ENCODE measurements at regions not wholly inside any gene's neighbourhood (a gene's known extent, or its start where the extent isn't known, plus 50 kb on each side); places are given as distances from the start of the nearest gene placed in this dataset.
"Not testable (repeated sequence)": the region's sequence is repeated elsewhere in the genome, so short reads cannot be mapped to it uniquely, and the experiment has no call there.

GRCh38 chr1:194069831-194070218, 883.4 kb upstream of the B3GALT2 start:
- FAIRE-seq (no peak), DNase-seq (ENCODE audit: insufficient read length, low spot score) (no peak)
- TF ChIP-seq SPI1 (IDR thresholded peaks at IDR 0.05; ENCODE audit: low read depth, low read length) (no peak), PAX5 (IDR thresholded peaks at IDR 0.05; ENCODE audit: insufficient read depth, low read length, severe bottlenecking) (no peak), POLR2A (IDR thresholded peaks at IDR 0.05; ENCODE audit: low read depth, low read length) (no peak), POLR2AphosphoS5 (IDR thresholded peaks at IDR 0.05; ENCODE audit: low read depth, low read length) (no peak), POU2F2 (IDR thresholded peaks at IDR 0.05; ENCODE audit: low read depth, low read length) (no peak), TAF1 (IDR thresholded peaks at IDR 0.05; ENCODE audit: low read depth, low read length) (no peak)

DNA sequence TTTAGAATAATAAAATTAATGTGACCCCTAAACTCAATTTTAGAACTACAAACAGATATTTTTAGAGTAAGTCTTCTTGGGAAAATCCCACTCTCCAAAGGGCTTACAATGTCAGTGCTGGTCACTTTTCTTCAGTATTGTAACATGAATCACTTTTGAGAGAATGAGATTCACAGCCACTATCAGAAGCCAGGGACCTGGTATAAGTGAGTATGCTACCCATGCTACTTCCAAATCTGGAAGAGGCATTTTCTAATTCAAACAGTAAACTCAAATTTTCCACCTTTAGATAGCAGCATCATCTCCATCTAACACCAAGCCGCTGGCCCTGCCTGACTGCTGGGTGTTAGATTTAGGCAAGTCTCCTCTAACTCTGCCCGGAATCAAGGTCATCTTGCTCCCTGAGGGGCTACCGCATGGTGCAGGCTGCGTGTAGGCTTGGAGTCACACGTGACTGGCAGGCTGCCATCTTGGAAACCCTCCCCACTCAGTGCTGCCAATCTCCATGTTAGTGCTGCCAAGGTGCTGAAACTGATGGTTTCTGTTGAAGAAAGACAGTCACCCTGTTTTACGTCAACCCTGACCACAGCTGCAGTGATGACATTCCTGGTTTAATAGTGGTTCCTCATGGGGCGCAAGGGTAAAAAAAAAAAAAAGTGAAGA, 882.9 kb upstream of the B3GALT2 start:
- DNase-seq (ENCODE audit: insufficient read length, low spot score): no peak
- no peak for TF ChIP-seq POU2F2 (IDR thresholded peaks at IDR 0.05; ENCODE audit: low read depth, low read length)
- TF ChIP-seq POLR2A (IDR thresholded peaks at IDR 0.05; ENCODE audit: low read depth, low read length): no peak
- TF ChIP-seq POLR2AphosphoS5 (IDR thresholded peaks at IDR 0.05; ENCODE audit: low read depth, low read length): no peak
- no peak for TF ChIP-seq TAF1 (IDR thresholded peaks at IDR 0.05; ENCODE audit: low read depth, low read length)
- TF ChIP-seq PAX5 (IDR thresholded peaks at IDR 0.05; ENCODE audit: insufficient read depth, low read length, severe bottlenecking): no peak
- TF ChIP-seq SPI1 (IDR thresholded peaks at IDR 0.05; ENCODE audit: low read depth, low read length): no peak
- no peak for FAIRE-seq

DNA sequence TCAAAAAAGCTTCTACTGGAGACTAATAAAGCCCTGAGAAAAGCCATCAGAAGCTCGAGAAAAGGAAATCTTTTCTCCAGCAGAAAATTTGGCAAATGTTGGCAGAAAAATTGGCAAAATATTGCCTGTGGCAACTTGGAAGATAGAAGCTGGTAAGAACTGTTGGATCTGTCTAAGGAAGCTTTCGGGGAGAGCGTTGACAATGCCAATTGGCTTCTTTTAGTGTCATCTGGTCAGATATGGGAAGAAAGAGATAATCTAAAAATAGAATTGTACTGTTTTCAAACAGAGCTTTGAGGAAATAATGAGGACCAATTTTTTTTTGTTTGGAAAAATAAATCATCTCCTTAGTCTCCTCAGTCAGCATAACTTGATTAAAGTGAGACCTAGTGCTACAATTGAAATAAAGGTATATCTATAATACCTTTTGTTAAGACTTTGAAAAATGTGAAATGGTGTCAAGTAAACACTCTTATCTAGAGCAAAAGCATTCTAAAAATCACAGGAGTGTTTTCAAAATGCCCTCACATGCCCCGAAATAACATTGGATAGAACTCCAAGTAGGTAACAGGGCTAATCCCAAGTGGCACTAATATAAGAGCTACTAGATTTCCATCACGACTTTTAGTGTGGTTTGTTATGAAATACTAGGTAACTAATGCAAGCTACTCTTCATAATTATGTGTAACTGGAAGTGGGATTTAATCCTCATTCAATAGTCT, 882.2 kb upstream of the B3GALT2 start:
- DNase-seq (ENCODE audit: insufficient read length, low spot score) (no peak), FAIRE-seq (no peak)
- TF ChIP-seq PAX5 (IDR thresholded peaks at IDR 0.05; ENCODE audit: insufficient read depth, low read length, severe bottlenecking) (no peak), POLR2A (IDR thresholded peaks at IDR 0.05; ENCODE audit: low read depth, low read length) (no peak), POU2F2 (IDR thresholded peaks at IDR 0.05; ENCODE audit: low read depth, low read length) (no peak), POLR2AphosphoS5 (IDR thresholded peaks at IDR 0.05; ENCODE audit: low read depth, low read length) (no peak), SPI1 (IDR thresholded peaks at IDR 0.05; ENCODE audit: low read depth, low read length) (no peak), TAF1 (IDR thresholded peaks at IDR 0.05; ENCODE audit: low read depth, low read length) (no peak)

DNA sequence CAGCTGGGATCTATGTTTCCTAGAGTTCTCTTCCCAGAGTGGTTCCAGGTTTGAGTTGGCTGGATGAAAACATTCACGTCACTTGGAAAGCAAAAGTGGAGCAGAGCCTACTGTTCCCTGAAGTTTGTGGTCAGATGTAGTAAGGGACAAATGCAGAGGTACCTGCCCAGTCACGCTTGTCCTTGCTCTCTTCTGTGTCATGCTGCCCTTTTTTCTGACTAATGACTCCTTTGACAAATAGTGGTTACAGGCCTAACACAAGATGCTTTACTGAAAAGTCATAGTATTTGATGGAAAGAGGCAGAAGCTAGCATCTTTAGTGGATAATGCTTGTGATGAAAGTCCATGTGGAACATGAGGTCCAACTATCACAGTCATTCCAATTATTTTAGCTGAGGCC, 881.4 kb upstream of the B3GALT2 start:
- FAIRE-seq: no peak
- no peak for TF ChIP-seq POLR2AphosphoS5 (IDR thresholded peaks at IDR 0.05; ENCODE audit: low read depth, low read length)
- TF ChIP-seq SPI1 (IDR thresholded peaks at IDR 0.05; ENCODE audit: low read depth, low read length): no peak
- TF ChIP-seq PAX5 (IDR thresholded peaks at IDR 0.05; ENCODE audit: insufficient read depth, low read length, severe bottlenecking): no peak
- TF ChIP-seq POLR2A (IDR thresholded peaks at IDR 0.05; ENCODE audit: low read depth, low read length): no peak
- no peak for TF ChIP-seq POU2F2 (IDR thresholded peaks at IDR 0.05; ENCODE audit: low read depth, low read length)
- no peak for TF ChIP-seq TAF1 (IDR thresholded peaks at IDR 0.05; ENCODE audit: low read depth, low read length)
- no peak for DNase-seq (ENCODE audit: insufficient read length, low spot score)

- no peak for DNase-seq (ENCODE audit: insufficient read length, low spot score)
- FAIRE-seq: no peak
- TF ChIP-seq POU2F2 (IDR thresholded peaks at IDR 0.05; ENCODE audit: low read depth, low read length): no peak
- TF ChIP-seq POLR2AphosphoS5 (IDR thresholded peaks at IDR 0.05; ENCODE audit: low read depth, low read length): no peak
- TF ChIP-seq SPI1 (IDR thresholded peaks at IDR 0.05; ENCODE audit: low read depth, low read length): no peak
- TF ChIP-seq TAF1 (IDR thresholded peaks at IDR 0.05; ENCODE audit: low read depth, low read length): no peak
- no peak for TF ChIP-seq PAX5 (IDR thresholded peaks at IDR 0.05; ENCODE audit: insufficient read depth, low read length, severe bottlenecking)
- no peak for TF ChIP-seq POLR2A (IDR thresholded peaks at IDR 0.05; ENCODE audit: low read depth, low read length)
Observed at GRCh38 chr1:194062962-194063361, 876.5 kb upstream of the B3GALT2 start.

DNA sequence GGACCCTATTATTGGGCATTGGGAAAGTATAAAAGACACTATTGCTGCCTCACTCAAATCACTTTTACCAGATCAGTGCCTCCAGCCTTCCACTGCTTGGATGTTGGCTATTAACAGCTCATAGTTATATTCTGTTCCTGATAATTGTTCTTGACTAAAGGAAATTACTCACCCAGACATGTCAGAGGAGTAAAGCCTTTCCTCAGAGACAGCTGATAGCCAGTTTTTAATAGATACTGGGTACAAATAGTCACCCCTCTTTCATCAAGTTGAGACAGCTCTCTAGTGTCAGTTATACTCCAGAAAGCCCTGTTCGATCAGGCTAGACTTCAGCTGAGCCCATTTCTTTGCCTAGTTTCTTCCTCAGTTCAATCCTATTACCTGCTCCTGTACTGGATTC, 876.1 kb upstream of the B3GALT2 start:
- no peak for FAIRE-seq
- no peak for TF ChIP-seq POLR2A (IDR thresholded peaks at IDR 0.05; ENCODE audit: low read depth, low read length)
- no peak for TF ChIP-seq POU2F2 (IDR thresholded peaks at IDR 0.05; ENCODE audit: low read depth, low read length)

GRCh38 chr1:194060481-194060880, 874.1 kb upstream of the B3GALT2 start:
- TF ChIP-seq PAX5 (IDR thresholded peaks at IDR 0.05; ENCODE audit: insufficient read depth, low read length, severe bottlenecking) (no peak), POLR2AphosphoS5 (IDR thresholded peaks at IDR 0.05; ENCODE audit: low read depth, low read length) (no peak), SPI1 (IDR thresholded peaks at IDR 0.05; ENCODE audit: low read depth, low read length) (no peak), POU2F2 (IDR thresholded peaks at IDR 0.05; ENCODE audit: low read depth, low read length) (no peak), POLR2A (IDR thresholded peaks at IDR 0.05; ENCODE audit: low read depth, low read length) (no peak), TAF1 (IDR thresholded peaks at IDR 0.05; ENCODE audit: low read depth, low read length) (no peak)
- FAIRE-seq (no peak), DNase-seq (ENCODE audit: insufficient read length, low spot score) (no peak)

More for the DNA sequence above, 876.1 kb upstream of the B3GALT2 start:
- no peak for DNase-seq (ENCODE audit: insufficient read length, low spot score)

DNA sequence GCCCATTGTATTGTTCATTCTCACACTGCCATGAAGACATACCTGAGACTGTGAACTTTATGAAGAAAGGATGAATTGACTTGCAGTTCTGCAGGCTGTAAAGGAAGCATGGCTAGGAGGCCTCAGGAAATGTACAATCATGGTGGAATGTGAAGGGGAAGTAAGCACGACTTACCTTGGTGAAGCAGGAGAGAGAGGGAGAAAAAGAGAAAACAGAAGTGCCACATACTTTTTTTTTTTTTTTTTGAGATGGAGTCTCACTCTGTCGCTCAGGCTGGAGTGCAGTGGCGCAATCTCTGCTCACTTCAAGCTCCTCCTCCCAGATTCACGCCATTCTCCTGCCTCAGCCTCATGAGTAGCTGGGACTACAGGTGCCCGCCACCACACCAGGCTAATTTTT, 871.9 kb upstream of the B3GALT2 start:
- DNase-seq (ENCODE audit: insufficient read length, low spot score); FAIRE-seq: not testable (repeated sequence)

DNA sequence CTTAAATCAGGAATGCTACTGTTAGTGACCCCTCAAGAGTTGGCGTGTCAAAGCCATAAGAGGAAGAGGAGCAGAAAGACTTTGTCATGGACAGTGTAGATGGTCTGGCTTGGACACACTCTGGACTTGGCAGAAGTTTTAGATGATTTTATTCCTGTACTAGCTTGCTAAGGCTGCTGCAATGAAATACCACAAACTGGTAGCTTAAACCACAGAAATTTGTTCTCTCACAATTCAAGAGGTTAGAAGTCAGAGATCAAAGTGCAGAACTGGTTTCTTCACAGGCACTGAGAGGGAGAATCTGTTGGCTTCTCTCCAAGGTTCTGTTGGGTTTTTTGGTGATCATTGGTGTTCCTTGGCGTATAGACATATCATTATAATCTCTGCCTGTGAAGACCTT, 869.8 kb upstream of the B3GALT2 start:
- no peak for TF ChIP-seq TAF1 (IDR thresholded peaks at IDR 0.05; ENCODE audit: low read depth, low read length)
- FAIRE-seq (no peak), DNase-seq (ENCODE audit: insufficient read length, low spot score) (no peak)

GRCh38 chr1:194055536-194055935, 869.1 kb upstream of the B3GALT2 start:
- DNase-seq (ENCODE audit: insufficient read length, low spot score): no peak
- FAIRE-seq: no peak
- TF ChIP-seq TAF1 (IDR thresholded peaks at IDR 0.05; ENCODE audit: low read depth, low read length) (no peak), POLR2AphosphoS5 (IDR thresholded peaks at IDR 0.05; ENCODE audit: low read depth, low read length) (no peak), POU2F2 (IDR thresholded peaks at IDR 0.05; ENCODE audit: low read depth, low read length) (no peak), POLR2A (IDR thresholded peaks at IDR 0.05; ENCODE audit: low read depth, low read length) (no peak), SPI1 (IDR thresholded peaks at IDR 0.05; ENCODE audit: low read depth, low read length) (no peak), PAX5 (IDR thresholded peaks at IDR 0.05; ENCODE audit: insufficient read depth, low read length, severe bottlenecking) (no peak)
